WTC11 (cell line): ENCODE measurements at regions not wholly inside any gene's neighbourhood (a gene's known extent, or its start where the extent isn't known, plus 50 kb on each side); places are given as distances from the start of the nearest gene placed in this dataset.
"Not testable (repeated sequence)": the region's sequence is repeated elsewhere in the genome, so short reads cannot be mapped to it uniquely, and the experiment has no call there.

Experiments
- ARID4B ChIP-seq: sonication (generic); formaldehyde crosslinking; IDR thresholded peaks from 2 replicates; pipeline ENCODE4 v1.8.0; 2023; ENCODE audit warnings: missing genetic modification reagents, mild to moderate bottlenecking, borderline replicate concordance
- ATF3 ChIP-seq: sonication (generic); formaldehyde crosslinking; conservative IDR thresholded peaks from 2 replicates; pipeline ENCODE4 v1.8.1; 2022; ENCODE audit warnings: mild to moderate bottlenecking, missing genetic modification reagents
- CREB1 ChIP-seq: sonication (generic); formaldehyde crosslinking; IDR thresholded peaks from 2 replicates; pipeline ENCODE4 v1.8.0; 2023; ENCODE audit warnings: mild to moderate bottlenecking, missing genetic modification reagents
- CTCF ChIP-seq: fragments of 200-600 bp; IDR thresholded peaks from 2 replicates; pipeline ENCODE4 v1.8.0; 2022; ENCODE audit warnings: antibody characterized with exemption
- E2F4 ChIP-seq: sonication (generic); formaldehyde crosslinking; IDR thresholded peaks from 2 replicates; pipeline ENCODE4 v1.8.1; 2022; ENCODE audit warnings: low read depth, mild to moderate bottlenecking, moderate library complexity, missing genetic modification reagents, borderline replicate concordance
- ELF4 ChIP-seq: sonication (generic); formaldehyde crosslinking; IDR thresholded peaks from 2 replicates; pipeline ENCODE4 v1.8.1; 2022; ENCODE audit warnings: low read depth, mild to moderate bottlenecking, moderate library complexity, missing genetic modification reagents
- FOXJ3 ChIP-seq: sonication (generic); formaldehyde crosslinking; IDR thresholded peaks from 2 replicates; pipeline ENCODE4 v1.9.0; 2021; ENCODE audit warnings: missing genetic modification reagents, mild to moderate bottlenecking, borderline replicate concordance
- FOXK1 ChIP-seq: sonication (generic); formaldehyde crosslinking; IDR thresholded peaks from 2 replicates; pipeline ENCODE4 v1.8.0; 2022; ENCODE audit warnings: mild to moderate bottlenecking, moderate library complexity, missing genetic modification reagents
- NFYB ChIP-seq: sonication (generic); formaldehyde crosslinking; conservative IDR thresholded peaks from 2 replicates; pipeline ENCODE4 v1.8.0; 2022; ENCODE audit warnings: low read depth, missing genetic modification reagents
- NR3C1 ChIP-seq: sonication (generic); formaldehyde crosslinking; conservative IDR thresholded peaks from 2 replicates; pipeline ENCODE4 v1.8.1; 2023; ENCODE audit warnings: low read depth, mild to moderate bottlenecking, missing genetic modification reagents
- PREB ChIP-seq: sonication (generic); formaldehyde crosslinking; IDR thresholded peaks from 2 replicates; pipeline ENCODE4 v1.8.1; 2022; ENCODE audit warnings: mild to moderate bottlenecking, missing genetic modification reagents, moderate library complexity, borderline replicate concordance
- RELA ChIP-seq: sonication (generic); formaldehyde crosslinking; IDR thresholded peaks from 2 replicates; pipeline ENCODE4 v1.8.1; 2022; ENCODE audit warnings: missing genetic modification reagents, mild to moderate bottlenecking, borderline replicate concordance
- TEAD4 ChIP-seq: sonication (generic); formaldehyde crosslinking; IDR thresholded peaks from 2 replicates; pipeline ENCODE4 v1.8.0; 2022; ENCODE audit warnings: mild to moderate bottlenecking, missing genetic modification reagents
- ZNF263 ChIP-seq: sonication (generic); formaldehyde crosslinking; IDR thresholded peaks from 2 replicates; pipeline ENCODE4 v1.8.1; 2022; ENCODE audit warnings: low read depth, mild to moderate bottlenecking, moderate library complexity, missing genetic modification reagents

GRCh38 chr3:78266550-78266949, 1226.7 kb downstream of the ROBO2 start:
- not testable (repeated sequence) for TF ChIP-seq CTCF; NFYB (CRISPR knock-in tag); NR3C1 (CRISPR knock-in tag); CREB1 (CRISPR knock-in tag); ATF3 (CRISPR knock-in tag); FOXK1 (CRISPR knock-in tag); RELA (CRISPR knock-in tag); ARID4B (CRISPR knock-in tag); FOXJ3 (CRISPR knock-in tag); PREB; ELF4; E2F4 (CRISPR knock-in tag); TEAD4 (CRISPR knock-in tag); ZNF263 (CRISPR knock-in tag)
